Right atrium auricular region (tissue), 2 donors: ENCODE measurements at regions not wholly inside any gene's neighbourhood (a gene's known extent, or its start where the extent isn't known, plus 50 kb on each side); places are given as distances from the start of the nearest gene placed in this dataset.

ENCODE experiments used
- DNase-seq: peaks from one replicate; pipeline ENCODE4 v3.0.0-alpha.2; 2019; ENCODE audit warnings: low spot score
- H3K27ac ChIP-seq, 2 donors: fragments of 200-600 bp; sonication (generic); 1 replicate in 1 of 2; 2 replicates in 1 of 2; pipeline ENCODE4 v1.5.1; 2016 to 2019
- H3K27me3 ChIP-seq, 2 donors: fragments of 200-600 bp; sonication (generic); one replicate each; pipeline versions ENCODE4 v1.5.1 to v1.6.0; 2017 to 2019
- H3K36me3 ChIP-seq: fragments of 200-600 bp; sonication (generic); one replicate; pipeline ENCODE4 v1.5.1; 2016
- H3K4me1 ChIP-seq, 2 donors: fragments of 200-600 bp; sonication (generic); one replicate each; pipeline versions ENCODE4 v1.5.1 to v1.6.0; 2017 to 2019
- H3K4me3 ChIP-seq, 2 donors: fragments of 200-600 bp; sonication (generic); 1 replicate in 1 of 2; 2 replicates in 1 of 2; pipeline ENCODE4 v1.5.1; 2017 to 2019; ENCODE audit warnings: mild to moderate bottlenecking in 1 of 2, moderate library complexity in 1 of 2
- H3K9me3 ChIP-seq, 2 donors: fragments of 200-600 bp; sonication (generic); one replicate each; pipeline ENCODE4 v1.5.1; 2019
- TF ChIP-seq, protein P1 (sequence below), 2 donors: fragments of 200-600 bp; sonication (generic); IDR thresholded peaks; one replicate each; pipeline ENCODE4 v1.5.1; 2019; ENCODE audit warnings: antibody characterized with exemption in 2 of 2

DNA sequence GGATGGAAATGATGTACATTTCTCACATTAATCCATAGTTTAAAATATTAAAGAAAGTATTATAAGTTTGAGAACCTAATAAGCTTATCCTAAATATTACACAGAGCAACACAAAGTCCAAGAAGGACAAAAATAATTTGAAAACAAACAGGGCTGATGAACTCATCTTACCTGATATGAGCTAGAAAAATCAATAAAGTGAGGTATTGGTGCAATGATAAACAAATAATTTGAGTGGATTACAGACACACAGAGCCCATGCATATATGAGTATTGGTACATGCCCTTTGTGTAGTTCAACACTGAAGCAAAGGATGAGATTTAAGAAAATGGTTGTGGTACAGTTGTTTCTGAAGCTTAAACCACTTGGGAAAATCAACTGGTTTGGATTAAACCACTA lies 1139.0 kb downstream of the SUCLG1 start:
- H3K27me3 ChIP-seq, result no peaks in the 10 kb centered on the region
- no peaks in the 10 kb centered on the region for H3K36me3 ChIP-seq
- H3K27ac ChIP-seq, result no peak overlapping the region
- TF ChIP-seq, protein P1, sequence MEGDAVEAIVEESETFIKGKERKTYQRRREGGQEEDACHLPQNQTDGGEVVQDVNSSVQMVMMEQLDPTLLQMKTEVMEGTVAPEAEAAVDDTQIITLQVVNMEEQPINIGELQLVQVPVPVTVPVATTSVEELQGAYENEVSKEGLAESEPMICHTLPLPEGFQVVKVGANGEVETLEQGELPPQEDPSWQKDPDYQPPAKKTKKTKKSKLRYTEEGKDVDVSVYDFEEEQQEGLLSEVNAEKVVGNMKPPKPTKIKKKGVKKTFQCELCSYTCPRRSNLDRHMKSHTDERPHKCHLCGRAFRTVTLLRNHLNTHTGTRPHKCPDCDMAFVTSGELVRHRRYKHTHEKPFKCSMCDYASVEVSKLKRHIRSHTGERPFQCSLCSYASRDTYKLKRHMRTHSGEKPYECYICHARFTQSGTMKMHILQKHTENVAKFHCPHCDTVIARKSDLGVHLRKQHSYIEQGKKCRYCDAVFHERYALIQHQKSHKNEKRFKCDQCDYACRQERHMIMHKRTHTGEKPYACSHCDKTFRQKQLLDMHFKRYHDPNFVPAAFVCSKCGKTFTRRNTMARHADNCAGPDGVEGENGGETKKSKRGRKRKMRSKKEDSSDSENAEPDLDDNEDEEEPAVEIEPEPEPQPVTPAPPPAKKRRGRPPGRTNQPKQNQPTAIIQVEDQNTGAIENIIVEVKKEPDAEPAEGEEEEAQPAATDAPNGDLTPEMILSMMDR (IDR thresholded peaks at IDR 0.05), result no peak
- no peak for DNase-seq
- no peaks in the 10 kb centered on the region for H3K9me3 ChIP-seq
- no peaks in the 10 kb centered on the region for H3K4me1 ChIP-seq
- H3K4me3 ChIP-seq, result no peak overlapping the region

DNA sequence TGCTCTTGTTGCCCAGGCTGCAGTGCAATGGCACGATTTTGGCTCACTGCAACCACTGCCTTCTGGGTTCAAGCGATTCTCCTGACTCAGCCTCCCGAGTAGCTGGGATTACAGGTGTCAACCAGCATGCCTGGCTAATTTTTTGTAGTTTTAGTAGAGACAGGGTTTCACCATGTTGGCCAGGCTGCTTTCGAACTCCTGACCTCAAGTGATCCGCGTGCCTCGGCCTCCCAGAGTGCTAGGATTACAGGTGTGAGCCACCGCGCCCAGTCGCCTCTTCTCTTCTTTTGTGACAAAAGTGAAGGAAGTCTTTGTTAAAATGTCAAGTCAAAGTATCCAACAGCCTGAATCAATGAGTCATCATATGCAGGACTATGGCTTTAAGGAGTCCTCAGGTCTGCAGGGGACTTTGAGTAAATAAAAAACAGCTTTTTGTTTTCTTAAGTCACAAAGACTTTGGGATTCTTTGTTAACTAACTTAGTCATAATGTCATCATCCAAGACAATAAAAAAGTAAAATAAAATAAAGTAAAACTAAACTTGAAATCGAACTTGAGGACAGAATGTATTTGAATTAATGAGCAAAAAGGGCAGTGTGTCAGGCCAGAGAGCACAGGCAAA lies 1153.2 kb downstream of the SUCLG1 start:
- DNase-seq, result no peak
- TF ChIP-seq, protein P1 (IDR thresholded peaks at IDR 0.05), result no peak

DNA sequence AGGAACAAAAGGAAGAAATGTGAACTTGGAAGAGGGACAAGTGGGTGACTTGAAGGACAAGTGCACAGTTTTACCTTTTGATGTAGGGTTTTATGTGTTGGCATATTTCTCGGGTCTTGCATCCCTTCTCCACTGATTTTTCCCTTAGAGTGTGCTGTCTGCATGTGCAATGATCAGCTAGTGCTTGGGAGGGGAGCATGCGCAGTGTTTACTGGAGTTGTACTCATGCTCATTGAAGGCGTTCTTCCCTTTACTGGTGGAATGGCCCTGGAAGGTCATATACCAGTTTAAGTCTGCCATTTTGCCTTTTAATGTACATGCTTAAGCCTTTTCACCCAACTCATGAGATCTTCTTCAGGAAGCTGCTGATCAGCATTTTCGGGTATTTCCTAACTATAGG lies 1168.0 kb downstream of the SUCLG1 start:
- no peaks in the 10 kb centered on the region for H3K9me3 ChIP-seq
- H3K36me3 ChIP-seq, result no peaks in the 10 kb centered on the region
- no peak overlapping the region for H3K4me3 ChIP-seq
- DNase-seq, result no peak
- no peaks in the 10 kb centered on the region for H3K4me1 ChIP-seq
- H3K27ac ChIP-seq, result no peak overlapping the region
- no peaks in the 10 kb centered on the region for H3K27me3 ChIP-seq
- TF ChIP-seq, protein P1 (IDR thresholded peaks at IDR 0.05), result no peak

More for the DNA sequence above, 1153.2 kb downstream of the SUCLG1 start:
- H3K9me3 ChIP-seq, result no peaks in the 10 kb centered on the region
- H3K4me3 ChIP-seq, result no peak overlapping the region
- H3K27me3 ChIP-seq, result no peaks in the 10 kb centered on the region
- no peaks in the 10 kb centered on the region for H3K36me3 ChIP-seq
- H3K27ac ChIP-seq, result no peak overlapping the region
- H3K4me1 ChIP-seq, result no peaks in the 10 kb centered on the region

DNA sequence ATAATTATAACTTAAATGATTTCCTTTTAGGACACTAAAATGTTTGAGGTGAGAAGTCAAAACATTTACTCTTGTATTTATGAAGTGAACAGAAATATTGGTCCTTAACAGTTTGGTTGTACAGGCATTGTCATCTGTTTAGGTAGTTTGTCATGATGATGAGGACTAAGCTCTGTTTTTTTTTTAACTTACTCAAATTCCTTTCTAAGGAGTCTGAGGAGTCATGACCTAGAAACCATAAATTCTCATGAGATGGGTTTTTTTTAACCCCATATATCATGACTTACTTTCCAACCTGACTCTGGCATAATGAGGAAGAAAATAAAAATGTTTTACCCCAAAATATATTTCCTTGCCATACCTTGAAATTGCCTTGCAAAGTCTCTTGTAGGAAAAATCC lies 1176.2 kb downstream of the SUCLG1 start:
- no peak overlapping the region for H3K27ac ChIP-seq
- H3K36me3 ChIP-seq, result no peaks in the 10 kb centered on the region
- H3K4me3 ChIP-seq, result no peak overlapping the region
- peaks cover 0 to 5% of the 10 kb centered on the region in 2 donors for H3K9me3 ChIP-seq
- DNase-seq, result no peak
- TF ChIP-seq, protein P1 (IDR thresholded peaks at IDR 0.05), result no peak
- H3K27me3 ChIP-seq, result no peaks in the 10 kb centered on the region
- no peaks in the 10 kb centered on the region for H3K4me1 ChIP-seq

DNA sequence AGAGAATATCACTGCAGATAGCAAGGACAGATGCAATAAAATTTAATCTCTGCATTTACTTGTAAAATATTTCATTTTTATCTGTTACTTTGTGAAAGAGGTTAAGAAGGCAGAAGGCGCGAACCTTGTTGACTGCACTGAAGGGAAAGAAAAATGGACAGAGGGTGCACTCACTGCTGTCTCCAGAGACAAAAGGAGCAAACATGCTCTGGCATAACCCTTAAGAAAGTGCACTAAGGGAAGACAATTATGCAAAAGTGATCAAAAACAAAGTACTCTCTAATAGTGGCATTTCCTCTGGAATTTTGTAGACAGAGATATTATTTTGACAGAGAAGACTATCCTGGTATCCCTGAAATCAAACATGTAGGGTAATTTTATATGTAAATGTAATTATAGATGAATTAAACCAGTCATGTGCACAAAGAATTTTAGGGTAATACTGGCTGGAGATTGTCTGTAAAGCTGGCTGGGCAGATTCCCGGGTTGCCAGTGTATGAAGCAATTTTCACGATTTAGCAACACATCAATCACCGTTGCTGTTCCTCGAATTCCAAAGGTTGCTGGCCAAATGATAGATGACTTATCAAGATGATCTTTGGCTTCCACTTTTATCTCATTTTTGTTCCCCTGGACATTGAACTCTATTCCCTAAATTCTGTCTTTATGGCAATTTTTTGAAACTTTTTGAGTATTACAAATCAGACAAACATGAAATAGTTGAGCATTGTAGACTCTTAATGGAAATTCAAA lies 1176.9 kb downstream of the SUCLG1 start:
- Histone ChIP-seq H3K4me1 (no peaks in the 10 kb centered on the region), H3K27ac (no peak overlapping the region), H3K27me3 (no peaks in the 10 kb centered on the region), H3K36me3 (no peaks in the 10 kb centered on the region), H3K9me3 (peaks cover 0 to 5% of the 10 kb centered on the region in 2 donors), H3K4me3 (no peak overlapping the region)
- TF ChIP-seq, protein P1 (IDR thresholded peaks at IDR 0.05), result no peak
- DNase-seq, result no peak
